ENCODE measurements at regions not wholly inside any gene's neighbourhood (a gene's known extent, or its start where the extent isn't known, plus 50 kb on each side); places are given as distances from the start of the nearest gene placed in this dataset.

DNA sequence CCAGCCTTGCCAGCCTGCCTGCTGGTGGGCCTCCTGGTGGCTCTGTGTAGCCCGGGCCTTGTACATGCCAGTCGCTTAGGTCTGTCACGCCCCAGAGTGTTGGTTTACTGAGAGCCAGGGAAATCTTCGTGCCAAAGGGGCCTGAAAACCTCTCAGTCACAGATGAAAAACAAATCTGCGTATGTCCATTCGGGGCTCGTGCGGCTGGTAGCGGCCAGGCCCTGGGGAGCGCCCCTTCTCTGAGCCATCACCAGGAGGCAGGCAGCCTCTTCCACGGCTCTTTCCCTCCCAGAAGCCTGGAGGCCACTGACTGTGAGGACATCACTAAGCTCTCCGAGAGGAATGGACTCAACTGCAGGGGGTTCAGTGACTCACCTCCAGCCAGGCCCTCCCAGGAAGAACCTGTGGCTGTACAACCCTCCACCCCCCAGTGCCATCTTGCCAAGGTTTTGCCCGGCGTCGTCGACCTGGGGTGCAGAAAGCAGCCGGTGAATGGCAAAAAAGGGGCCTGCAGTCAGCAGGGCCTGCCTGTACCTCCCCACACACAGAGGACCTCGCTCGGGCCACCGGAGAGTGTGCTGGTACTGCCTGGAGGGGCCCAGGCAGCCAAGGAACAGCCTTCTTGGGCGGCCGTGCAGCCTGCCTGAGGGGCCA is 162.2 kb downstream of the BCOR start:
- no peak overlapping the region for H3K4me3 ChIP-seq (ENCODE audit: low read length)
- no peak overlapping the region for H2AFZ ChIP-seq (ENCODE audit: low read depth, low read length)
- no peaks in the 10 kb centered on the region for H3K79me2 ChIP-seq (ENCODE audit: low read length)
- H3K27me3 ChIP-seq (ENCODE audit: low read depth, low read length), result no peaks in the 10 kb centered on the region
- peaks cover 10% of the 10 kb centered on the region for H3K4me1 ChIP-seq (ENCODE audit: low read length)
- no peaks in the 10 kb centered on the region for H3K36me3 ChIP-seq (replicated peaks; ENCODE audit: low read depth, low read length)
- H3K27ac ChIP-seq (ENCODE audit: low read length), result no peak overlapping the region
- H3K9me3 ChIP-seq (ENCODE audit: insufficient read depth, low read length), result no peaks in the 10 kb centered on the region
- no peak overlapping the region for H3K4me2 ChIP-seq (ENCODE audit: low read length)
- no peak overlapping the region for H3K9ac ChIP-seq (ENCODE audit: low read length)
- TF ChIP-seq, protein P1, sequence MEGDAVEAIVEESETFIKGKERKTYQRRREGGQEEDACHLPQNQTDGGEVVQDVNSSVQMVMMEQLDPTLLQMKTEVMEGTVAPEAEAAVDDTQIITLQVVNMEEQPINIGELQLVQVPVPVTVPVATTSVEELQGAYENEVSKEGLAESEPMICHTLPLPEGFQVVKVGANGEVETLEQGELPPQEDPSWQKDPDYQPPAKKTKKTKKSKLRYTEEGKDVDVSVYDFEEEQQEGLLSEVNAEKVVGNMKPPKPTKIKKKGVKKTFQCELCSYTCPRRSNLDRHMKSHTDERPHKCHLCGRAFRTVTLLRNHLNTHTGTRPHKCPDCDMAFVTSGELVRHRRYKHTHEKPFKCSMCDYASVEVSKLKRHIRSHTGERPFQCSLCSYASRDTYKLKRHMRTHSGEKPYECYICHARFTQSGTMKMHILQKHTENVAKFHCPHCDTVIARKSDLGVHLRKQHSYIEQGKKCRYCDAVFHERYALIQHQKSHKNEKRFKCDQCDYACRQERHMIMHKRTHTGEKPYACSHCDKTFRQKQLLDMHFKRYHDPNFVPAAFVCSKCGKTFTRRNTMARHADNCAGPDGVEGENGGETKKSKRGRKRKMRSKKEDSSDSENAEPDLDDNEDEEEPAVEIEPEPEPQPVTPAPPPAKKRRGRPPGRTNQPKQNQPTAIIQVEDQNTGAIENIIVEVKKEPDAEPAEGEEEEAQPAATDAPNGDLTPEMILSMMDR (IDR thresholded peaks at IDR 0.05; ENCODE audit: low read depth, low read length), result no peak
- no peak for TF ChIP-seq EZH2phosphoT487 (IDR thresholded peaks at IDR 0.05; ENCODE audit: low read depth)
- no peaks in the 10 kb centered on the region for H4K20me1 ChIP-seq (ENCODE audit: insufficient read depth, low read length)

DNA sequence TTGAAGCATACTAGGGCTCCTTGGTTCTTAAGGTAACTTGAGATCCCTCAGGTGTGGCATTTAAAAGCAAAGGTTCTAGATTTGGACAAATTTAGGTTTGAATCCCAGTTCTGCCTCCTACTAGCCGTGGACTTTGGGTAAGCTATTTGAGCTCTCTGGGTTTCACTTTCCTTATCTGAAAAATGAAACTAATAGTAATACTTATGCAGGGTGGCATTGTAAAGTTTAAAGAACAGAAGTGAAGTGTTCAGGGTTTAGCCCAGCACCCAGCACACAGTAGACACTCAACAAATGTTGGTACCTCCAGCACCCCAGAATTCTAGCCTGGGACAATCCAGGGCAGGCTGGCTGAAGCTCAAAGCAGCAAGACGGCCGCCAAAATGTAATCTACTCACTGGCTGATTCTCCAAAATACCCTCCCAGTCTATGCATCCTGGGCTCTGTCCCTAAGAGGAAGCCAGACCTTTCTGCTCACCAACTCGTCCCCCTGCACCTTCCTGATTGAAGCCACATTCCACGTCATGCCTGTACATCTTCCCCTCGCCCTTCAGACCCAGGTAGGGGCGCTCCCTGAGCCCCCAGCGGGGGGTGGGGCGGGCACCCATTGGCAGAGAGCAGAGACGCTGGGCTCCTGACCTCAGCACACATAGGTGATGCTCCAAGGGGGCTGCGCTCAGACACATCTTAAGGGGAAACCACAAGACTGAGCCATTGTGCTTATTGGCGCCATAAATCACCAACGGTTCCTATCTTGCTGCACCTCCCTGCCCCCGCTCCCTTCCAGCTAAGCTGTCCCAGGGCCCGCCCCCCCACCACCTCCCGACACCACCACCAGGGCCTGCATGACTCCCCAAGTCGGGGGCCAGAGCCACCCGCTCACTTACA is 160.6 kb downstream of the BCOR start:
- no peaks in the 10 kb centered on the region for H3K9me3 ChIP-seq (ENCODE audit: insufficient read depth, low read length)
- no peak overlapping the region; the same call in 1 of the 2 replicates for H3K27ac ChIP-seq (ENCODE audit: low read length)
- TF ChIP-seq, protein P1 (IDR thresholded peaks at IDR 0.05; ENCODE audit: low read depth, low read length), result no peak
- no peak for TF ChIP-seq EZH2phosphoT487 (IDR thresholded peaks at IDR 0.05; ENCODE audit: low read depth)
- peak overlapping the region; percentile 39 for H3K4me2 ChIP-seq (ENCODE audit: low read length)
- H3K9ac ChIP-seq (ENCODE audit: low read length), result no peak overlapping the region
- H3K4me1 ChIP-seq (ENCODE audit: low read length), result peaks cover 18% of the 10 kb centered on the region
- H4K20me1 ChIP-seq (ENCODE audit: insufficient read depth, low read length), result no peaks in the 10 kb centered on the region
- H3K27me3 ChIP-seq (ENCODE audit: low read depth, low read length), result no peaks in the 10 kb centered on the region
- H3K4me3 ChIP-seq (ENCODE audit: low read length), result peak overlapping the region; percentile 22
- H3K79me2 ChIP-seq (ENCODE audit: low read length), result no peaks in the 10 kb centered on the region
- H3K36me3 ChIP-seq (replicated peaks; ENCODE audit: low read depth, low read length), result no peaks in the 10 kb centered on the region
- peak overlapping the region; percentile 74 for H2AFZ ChIP-seq (ENCODE audit: low read depth, low read length)

DNA sequence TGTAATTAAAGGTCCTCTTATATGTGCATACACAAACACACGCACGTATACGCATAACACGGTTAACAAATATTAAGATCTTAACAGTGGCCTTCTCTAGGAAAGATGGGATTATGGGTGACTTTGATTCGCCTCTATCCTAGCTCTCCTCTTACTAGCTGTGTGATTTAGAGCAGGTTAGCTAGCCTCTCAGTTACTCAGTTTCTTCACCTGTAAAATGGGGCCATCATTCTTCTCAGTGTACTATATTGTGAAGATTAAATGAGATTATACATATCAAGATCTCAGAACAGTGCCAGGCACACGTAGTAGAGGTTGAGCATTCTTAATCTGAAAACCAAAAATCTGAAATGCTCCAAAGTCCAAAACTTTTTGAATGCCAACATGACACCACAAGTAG is 159.3 kb downstream of the BCOR start:
- Histone ChIP-seq H2AFZ (ENCODE audit: low read depth, low read length) (no peak overlapping the region), H3K4me1 (ENCODE audit: low read length) (peaks cover 18% of the 10 kb centered on the region), H4K20me1 (ENCODE audit: insufficient read depth, low read length) (no peaks in the 10 kb centered on the region), H3K9me3 (ENCODE audit: insufficient read depth, low read length) (no peaks in the 10 kb centered on the region), H3K27ac (ENCODE audit: low read length) (no peak overlapping the region), H3K4me2 (ENCODE audit: low read length) (no peak overlapping the region), H3K9ac (ENCODE audit: low read length) (no peak overlapping the region), H3K79me2 (ENCODE audit: low read length) (no peaks in the 10 kb centered on the region), H3K36me3 (replicated peaks; ENCODE audit: low read depth, low read length) (no peaks in the 10 kb centered on the region), H3K27me3 (ENCODE audit: low read depth, low read length) (no peaks in the 10 kb centered on the region), H3K4me3 (ENCODE audit: low read length) (no peak overlapping the region)
- TF ChIP-seq, protein P1 (IDR thresholded peaks at IDR 0.05; ENCODE audit: low read depth, low read length), result no peak
- TF ChIP-seq EZH2phosphoT487 (IDR thresholded peaks at IDR 0.05; ENCODE audit: low read depth), result no peak

DNA sequence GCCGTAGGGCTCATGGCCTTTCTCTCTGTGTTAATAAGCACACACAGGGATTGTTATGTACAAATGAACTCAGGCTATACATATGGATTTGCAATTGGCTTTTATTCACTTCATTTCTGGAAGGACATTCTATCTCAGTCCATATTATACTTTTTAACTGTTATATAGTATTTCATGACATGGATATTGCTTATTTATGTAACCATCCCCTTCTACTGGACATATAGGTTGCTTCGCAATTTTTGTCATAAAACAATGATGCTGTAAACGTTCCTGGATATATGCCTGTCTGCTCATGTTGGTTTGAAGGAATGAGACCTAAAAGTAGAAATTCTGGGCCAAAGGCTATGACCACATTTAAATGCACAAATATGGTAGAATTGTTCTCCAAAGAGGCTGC is 158.1 kb downstream of the BCOR start:
- Histone ChIP-seq H3K4me3 (ENCODE audit: low read length) (no peak overlapping the region), H3K27ac (ENCODE audit: low read length) (no peak overlapping the region), H3K4me1 (ENCODE audit: low read length) (peaks cover 18% of the 10 kb centered on the region), H3K9me3 (ENCODE audit: insufficient read depth, low read length) (no peaks in the 10 kb centered on the region), H4K20me1 (ENCODE audit: insufficient read depth, low read length) (no peaks in the 10 kb centered on the region), H3K79me2 (ENCODE audit: low read length) (no peaks in the 10 kb centered on the region), H3K9ac (ENCODE audit: low read length) (no peak overlapping the region), H2AFZ (ENCODE audit: low read depth, low read length) (no peak overlapping the region), H3K4me2 (ENCODE audit: low read length) (no peak overlapping the region), H3K27me3 (ENCODE audit: low read depth, low read length) (no peaks in the 10 kb centered on the region), H3K36me3 (replicated peaks; ENCODE audit: low read depth, low read length) (no peaks in the 10 kb centered on the region)
- no peak for TF ChIP-seq EZH2phosphoT487 (IDR thresholded peaks at IDR 0.05; ENCODE audit: low read depth)
- TF ChIP-seq, protein P1 (IDR thresholded peaks at IDR 0.05; ENCODE audit: low read depth, low read length), result no peak

Measured in OCI-LY3 (cell line).